ENCODE measurements at regions not wholly inside any gene's neighbourhood (a gene's known extent, or its start where the extent isn't known, plus 50 kb on each side); places are given as distances from the start of the nearest gene placed in this dataset.
"Not testable (repeated sequence)": the region's sequence is repeated elsewhere in the genome, so short reads cannot be mapped to it uniquely, and the experiment has no call there.

GRCh38 chr14:71403656-71404055 is 496.4 kb downstream of the PCNX1 start:
- DNase-seq, result peak in 4 of 6 experiments; percentile 2 to 51 (median 32)

GRCh38 chr14:71405676-71406075 is 498.4 kb downstream of the PCNX1 start:
- no peak for DNase-seq

- no peak for DNase-seq
Observed at GRCh38 chr14:71408362-71409030, 501.2 kb downstream of the PCNX1 start.

GRCh38 chr14:71410578-71411284 is 503.5 kb downstream of the PCNX1 start:
- no peak for DNase-seq

- DNase-seq, result no peak
Observed at GRCh38 chr14:71411285-71411595, 504.0 kb downstream of the PCNX1 start.

GRCh38 chr14:71411738-71412137 is 504.5 kb downstream of the PCNX1 start:
- no peak for DNase-seq

GRCh38 chr14:71414631-71415403 is 507.6 kb downstream of the PCNX1 start:
- DNase-seq, result no peak

- no peak for DNase-seq
Observed at GRCh38 chr14:71415404-71415690, 508.1 kb downstream of the PCNX1 start.

GRCh38 chr14:71416392-71416791 is 509.1 kb downstream of the PCNX1 start:
- DNase-seq, result no peak

- no peak for DNase-seq
Observed at GRCh38 chr14:71418532-71419245, 511.4 kb downstream of the PCNX1 start.

GRCh38 chr14:71423481-71423880 is 508.7 kb upstream of the RGS6 start:
- DNase-seq, result no peak

GRCh38 chr14:71424941-71425340 is 507.3 kb upstream of the RGS6 start:
- DNase-seq, result no peak

- no peak for DNase-seq
Observed at GRCh38 chr14:71426001-71426400, 506.2 kb upstream of the RGS6 start.

GRCh38 chr14:71429902-71430301 is 502.3 kb upstream of the RGS6 start:
- DNase-seq, result no peak

- DNase-seq, result no peak
Observed at GRCh38 chr14:71430321-71430677, 501.9 kb upstream of the RGS6 start.

GRCh38 chr14:71430678-71431376 is 501.4 kb upstream of the RGS6 start:
- no peak for DNase-seq

GRCh38 chr14:71432334-71433110 is 499.7 kb upstream of the RGS6 start:
- no peak for DNase-seq

GRCh38 chr14:71433303-71433702 is 498.9 kb upstream of the RGS6 start:
- no peak for DNase-seq

- not testable (repeated sequence) for DNase-seq
Observed at GRCh38 chr14:71435641-71436040, 496.6 kb upstream of the RGS6 start.

GRCh38 chr14:71437870-71438269 is 494.4 kb upstream of the RGS6 start:
- no peak for DNase-seq

GRCh38 chr14:71438684-71439083 is 493.5 kb upstream of the RGS6 start:
- DNase-seq, result no peak

- DNase-seq, result no peak
Observed at GRCh38 chr14:71441126-71441525, 491.1 kb upstream of the RGS6 start.

Data from stimulated activated naive CD4-positive, alpha-beta T cell (primary cell).